UCSD-AML1 (cell line): ENCODE measurements at regions not wholly inside any gene's neighbourhood (a gene's known extent, or its start where the extent isn't known, plus 50 kb on each side); places are given as distances from the start of the nearest gene placed in this dataset.

Source experiments
- DNase-seq: peaks from one replicate; lab custom pipeline; 2025; ENCODE audit not compliant: unreplicated experiment; lab: John Stamatoyannopoulos, UW

- no peak for DNase-seq
These were observed 67.6 kb downstream of the COX18 start for GRCh38 chr4:73001885-73002284.

DNA sequence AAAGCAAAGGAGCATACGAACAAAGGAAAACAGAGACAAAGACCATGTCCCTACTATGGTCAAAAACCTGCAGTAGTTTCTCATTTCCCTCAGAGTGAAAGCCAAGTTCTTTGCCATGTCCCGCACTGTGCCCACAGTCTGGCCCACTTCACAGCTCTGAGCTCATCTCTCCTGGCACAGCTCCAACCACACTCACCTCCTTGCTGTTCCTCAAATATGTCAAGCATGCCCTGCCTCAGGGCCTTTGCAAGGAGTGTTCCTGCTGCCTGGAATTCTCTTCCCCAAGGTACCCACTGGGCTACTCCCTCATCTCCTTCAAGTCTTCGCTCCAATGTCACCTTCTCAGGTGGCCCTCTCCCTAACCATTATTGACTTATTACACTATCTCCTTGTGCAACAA, 72.1 kb downstream of the COX18 start:
- no peak for DNase-seq

DNA sequence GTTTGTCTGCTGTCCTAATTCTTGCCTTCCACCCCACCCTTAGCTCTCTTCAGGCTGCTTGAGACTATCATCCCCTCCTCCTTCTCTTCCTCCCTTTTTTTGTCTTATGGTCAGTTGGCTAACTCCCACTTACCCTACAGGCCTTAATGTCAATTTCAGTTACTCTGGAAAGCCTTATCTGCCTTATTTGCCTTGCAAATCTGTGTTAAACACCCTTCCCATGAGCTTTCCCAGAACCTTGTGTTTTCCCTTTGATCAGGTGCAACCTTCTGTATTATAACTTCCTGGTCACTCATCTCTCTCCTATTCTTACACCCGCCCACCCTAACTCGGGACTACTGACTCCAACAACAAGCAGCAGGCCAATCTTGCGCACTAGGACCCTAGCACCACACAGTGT, 74.8 kb downstream of the COX18 start:
- no peak for DNase-seq

- DNase-seq: no peak
These were observed 75.6 kb downstream of the COX18 start for GRCh38 chr4:72993876-72994275.

- DNase-seq: no peak
These were observed 77.6 kb downstream of the COX18 start for GRCh38 chr4:72991873-72992272.

DNA sequence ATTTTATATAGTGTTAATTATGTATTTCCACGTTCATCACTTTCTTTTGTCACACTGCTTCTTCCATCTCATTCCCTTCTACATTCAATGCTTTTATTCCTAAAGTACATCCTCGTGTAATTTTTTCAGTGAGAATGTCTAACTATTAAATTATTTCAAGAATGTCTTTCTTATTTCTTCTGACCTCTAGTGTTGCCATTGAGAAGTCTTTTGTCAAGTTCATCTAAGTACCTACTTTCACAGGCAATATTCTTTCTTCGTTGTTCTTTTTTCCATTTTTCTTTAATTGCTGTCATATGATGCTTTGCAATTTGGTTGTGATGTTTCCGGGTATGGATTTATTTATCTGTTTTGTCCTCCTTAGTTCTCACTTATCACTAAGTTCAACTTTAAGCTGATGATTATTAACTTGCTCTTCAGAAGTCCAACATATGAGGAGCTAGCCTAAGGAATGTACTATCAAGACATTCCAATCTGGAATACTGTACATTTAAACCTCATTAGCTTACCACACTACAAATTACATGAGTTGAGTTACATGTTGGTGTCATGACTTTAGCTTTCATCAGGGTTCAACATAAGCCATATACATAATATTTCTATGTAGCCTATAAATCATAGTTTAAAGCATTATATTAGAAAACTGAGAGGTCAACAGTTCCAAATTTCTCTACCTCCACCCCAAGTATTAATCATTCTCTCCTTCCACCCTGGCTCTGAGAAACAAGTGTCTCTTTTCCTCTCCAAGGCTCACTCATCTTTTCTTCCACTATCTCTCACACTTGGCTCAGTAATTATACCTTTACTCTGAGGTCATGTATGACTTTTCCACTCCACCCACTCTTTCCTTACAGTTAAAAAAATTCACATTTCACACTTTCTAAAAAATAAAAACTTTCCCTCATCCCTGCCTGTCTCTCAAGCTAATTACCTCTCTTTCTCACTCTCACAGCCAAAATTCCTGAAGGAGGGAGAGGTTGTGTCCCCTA, 81.5 kb downstream of the COX18 start:
- DNase-seq: no peak

DNA sequence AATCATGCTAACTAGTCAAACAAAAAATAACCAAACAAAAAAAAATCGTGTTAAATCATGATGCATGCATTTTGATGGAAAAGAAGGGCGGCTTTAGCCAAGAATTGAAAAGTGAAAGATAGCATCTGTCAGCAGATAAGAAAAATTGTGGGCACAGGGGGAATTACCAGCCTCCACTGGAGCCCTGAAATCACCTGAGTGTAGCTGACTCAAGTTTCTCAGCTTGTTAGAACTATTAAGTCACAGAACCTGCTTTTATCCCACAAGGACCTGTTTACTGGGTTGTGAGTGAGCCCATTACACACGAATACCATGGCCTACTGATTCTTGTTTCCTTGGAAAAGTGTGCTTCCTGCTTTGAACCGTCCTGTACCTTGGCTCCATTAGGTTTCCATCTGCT, 85.2 kb downstream of the COX18 start:
- no peak for DNase-seq

DNA sequence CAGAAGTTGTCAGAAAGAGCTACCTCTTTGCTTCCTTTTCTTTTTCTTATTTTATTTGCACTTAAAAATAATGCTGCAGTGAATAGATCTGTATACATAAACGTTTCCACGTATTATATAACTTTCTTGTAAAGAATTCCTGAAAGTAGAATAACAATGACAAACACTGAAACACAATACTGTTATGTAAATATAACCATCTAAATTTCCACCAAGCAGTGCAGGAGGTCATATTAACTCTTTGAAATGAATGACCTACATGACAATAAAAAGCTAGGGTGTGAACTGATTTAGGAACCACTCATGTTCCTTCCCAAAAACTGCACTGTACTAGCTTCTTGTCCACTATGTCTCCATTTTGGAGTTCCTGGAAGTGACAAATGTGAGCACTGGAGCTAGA, 85.8 kb downstream of the COX18 start:
- DNase-seq: no peak

GRCh38 chr4:72977936-72978485, 91.5 kb downstream of the COX18 start:
- DNase-seq: no peak

- DNase-seq: no peak
These were observed 94.1 kb downstream of the COX18 start for GRCh38 chr4:72975488-72975784.

GRCh38 chr4:72974694-72975487, 94.6 kb downstream of the COX18 start:
- DNase-seq: no peak

DNA sequence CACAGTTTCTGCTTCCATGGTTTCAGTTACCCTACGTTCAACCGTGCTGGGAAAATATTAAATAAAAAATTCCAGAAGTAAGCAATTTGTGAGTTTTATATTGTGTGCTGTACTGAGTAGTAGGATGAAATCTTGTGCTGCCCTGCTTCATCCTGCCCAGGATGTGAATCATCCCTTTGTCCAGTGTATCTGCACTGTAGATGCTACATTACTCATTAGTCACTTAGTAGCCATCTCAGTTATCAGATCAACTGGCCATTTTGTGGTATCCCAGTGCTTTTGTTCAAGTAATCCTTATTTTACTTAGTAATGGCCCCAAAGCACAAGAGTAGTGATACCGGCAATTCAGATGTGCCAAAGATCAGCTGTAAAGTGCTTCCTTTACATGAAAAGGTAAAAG, 97.9 kb downstream of the COX18 start:
- no peak for DNase-seq

DNA sequence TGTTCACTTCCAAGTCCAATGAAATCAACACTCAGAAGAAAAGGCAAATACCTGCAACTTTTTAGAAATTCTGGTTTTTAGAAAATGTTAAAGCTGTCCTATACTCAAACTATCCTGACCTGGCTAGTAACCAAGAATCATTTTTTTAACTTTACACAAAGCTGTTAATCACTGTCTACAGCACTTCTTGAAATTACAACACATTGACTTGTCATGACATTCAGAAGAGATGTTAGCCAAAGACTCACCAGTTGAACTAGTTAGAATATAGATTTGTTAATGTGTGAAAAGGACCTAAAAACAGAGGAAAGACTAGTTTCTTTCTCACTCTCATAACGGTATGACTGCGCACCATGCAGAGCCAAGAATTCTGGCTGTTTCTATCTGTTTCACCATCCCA, 98.8 kb downstream of the COX18 start:
- DNase-seq: no peak

DNA sequence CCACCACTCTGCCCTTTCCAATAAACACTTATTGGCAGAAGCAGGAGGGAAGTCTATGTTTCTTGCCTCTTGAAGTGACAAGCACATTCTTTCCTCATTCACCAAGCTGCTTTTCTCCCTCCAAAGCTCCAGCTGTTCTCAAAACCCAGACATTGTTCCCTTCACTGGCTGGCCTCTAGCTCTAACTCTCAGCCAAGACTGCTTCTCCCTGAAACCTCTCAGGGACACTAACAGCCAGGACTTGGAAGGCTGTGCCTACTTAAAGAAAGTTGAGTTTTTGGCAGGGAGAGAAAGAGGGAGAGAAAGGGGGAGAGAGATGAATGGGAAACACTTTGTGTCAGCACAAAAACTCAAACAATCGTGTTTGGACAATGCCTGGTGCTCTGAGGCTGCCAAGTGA, 99.5 kb downstream of the COX18 start:
- DNase-seq: no peak

DNA sequence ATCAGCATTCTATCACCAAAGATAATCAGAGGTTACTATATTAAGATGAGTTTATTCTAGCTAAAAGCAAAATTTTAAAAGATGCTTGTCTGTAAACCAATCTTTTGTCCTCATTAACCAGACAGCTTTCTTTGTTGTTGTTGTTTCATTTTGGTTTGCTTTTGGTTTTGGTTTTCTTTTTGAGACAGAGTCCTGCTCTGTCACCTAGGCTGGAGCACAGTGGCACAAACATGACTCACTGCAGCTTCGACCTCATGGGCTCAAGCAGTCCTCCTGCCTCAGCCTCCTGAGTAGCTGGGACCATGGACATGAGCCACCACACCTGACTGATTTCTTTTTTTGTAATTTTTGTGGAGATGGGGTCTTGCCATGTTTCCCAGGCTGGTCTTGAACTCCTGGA, 102.9 kb downstream of the COX18 start:
- no peak for DNase-seq

GRCh38 chr4:72959411-72959810, 110.1 kb downstream of the COX18 start:
- DNase-seq: no peak

- no peak for DNase-seq
These were observed 114.7 kb downstream of the COX18 start for GRCh38 chr4:72954811-72955210.

- DNase-seq: no peak
These were observed 115.9 kb downstream of the COX18 start for GRCh38 chr4:72953571-72953970.

GRCh38 chr4:72951628-72952027, 117.9 kb downstream of the COX18 start:
- DNase-seq: no peak

DNA sequence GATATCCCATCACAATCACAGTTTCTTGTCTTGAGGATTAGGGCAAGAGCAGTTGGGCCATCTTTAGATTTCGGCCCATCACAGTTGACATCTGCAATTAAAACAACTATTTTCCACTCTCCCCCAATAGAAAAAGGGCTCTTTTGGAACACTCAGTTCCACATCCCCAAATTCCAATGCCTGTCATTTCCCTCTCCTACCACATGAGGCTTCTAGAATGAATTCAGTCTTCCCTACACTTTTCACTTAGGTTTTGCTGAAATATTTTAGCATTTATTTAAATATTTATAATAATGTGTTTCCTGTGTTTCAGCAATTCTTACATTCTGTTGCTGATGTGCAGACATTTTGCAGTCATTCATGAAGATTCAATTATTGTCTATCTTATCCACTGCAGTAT, 118.4 kb downstream of the COX18 start:
- DNase-seq: no peak

DNA sequence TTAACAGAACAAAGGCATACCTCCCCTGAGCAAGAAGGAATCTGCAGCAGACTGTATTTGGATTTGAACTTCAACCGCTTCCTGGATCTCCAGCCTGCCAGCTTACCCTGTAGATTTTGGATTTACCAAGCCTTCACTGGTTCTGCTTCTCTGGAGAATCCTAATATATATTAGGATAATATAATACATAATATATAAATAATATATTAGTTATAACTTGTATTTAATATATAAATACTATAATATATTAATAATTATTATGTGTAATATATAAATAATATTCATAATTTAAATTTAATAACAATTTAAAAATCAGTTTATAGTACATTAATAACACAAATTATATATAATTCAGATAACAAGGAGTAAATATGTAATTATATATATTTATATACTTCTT, 121.4 kb downstream of the COX18 start:
- DNase-seq: no peak

DNA sequence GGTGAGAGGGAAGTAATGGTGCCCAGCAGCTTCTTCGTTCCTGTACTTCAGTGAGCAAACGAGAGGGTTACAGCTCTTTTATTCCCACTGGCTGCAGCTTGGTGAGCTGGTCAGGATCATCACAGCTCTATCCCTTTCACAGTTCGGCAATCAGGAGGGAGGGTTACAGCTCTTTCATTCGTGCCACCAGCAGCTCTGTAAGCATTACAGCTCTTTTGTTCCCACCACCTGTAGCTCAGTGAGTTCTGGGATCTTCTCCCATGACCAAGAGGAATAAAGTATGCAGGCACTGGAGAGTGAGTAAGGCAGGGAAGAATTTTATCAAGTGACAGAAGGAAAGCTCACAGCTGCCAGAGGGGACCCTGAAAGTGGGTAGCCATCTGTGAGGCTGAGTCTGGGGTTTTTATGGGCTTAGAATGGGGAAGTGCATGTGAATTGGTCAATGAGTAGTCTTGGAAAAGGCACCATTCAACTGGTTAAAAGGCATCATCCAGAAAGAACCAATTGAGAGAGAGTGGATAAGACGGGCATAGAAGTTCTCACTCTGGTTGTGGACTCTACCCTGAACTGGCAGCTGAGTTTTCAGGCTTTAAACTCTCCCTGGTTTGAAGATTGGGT, 123.7 kb downstream of the COX18 start:
- DNase-seq: no peak
